ENCODE measurements at regions not wholly inside any gene's neighbourhood (a gene's known extent, or its start where the extent isn't known, plus 50 kb on each side); places are given as distances from the start of the nearest gene placed in this dataset.

DNA sequence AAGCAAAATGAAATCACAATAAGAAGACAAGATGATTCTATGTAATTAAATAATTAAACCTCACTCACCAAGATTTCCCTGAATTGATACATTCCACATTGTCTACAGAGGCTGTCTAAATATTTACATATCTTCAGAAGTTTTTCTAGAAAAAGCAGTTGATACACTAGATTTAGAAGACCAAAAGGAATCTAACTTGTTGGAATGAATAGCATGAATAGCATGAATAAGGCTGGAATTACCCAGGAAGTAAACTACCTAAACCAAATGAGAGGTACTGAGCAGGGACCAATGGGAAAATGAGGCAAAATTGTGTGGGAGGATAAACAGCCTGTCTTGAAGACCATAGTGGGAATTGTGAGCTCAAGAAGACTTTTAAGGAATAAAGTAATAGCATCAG lies 479.7 kb downstream of the TXNL1 start:
- TF ChIP-seq, protein P1, sequence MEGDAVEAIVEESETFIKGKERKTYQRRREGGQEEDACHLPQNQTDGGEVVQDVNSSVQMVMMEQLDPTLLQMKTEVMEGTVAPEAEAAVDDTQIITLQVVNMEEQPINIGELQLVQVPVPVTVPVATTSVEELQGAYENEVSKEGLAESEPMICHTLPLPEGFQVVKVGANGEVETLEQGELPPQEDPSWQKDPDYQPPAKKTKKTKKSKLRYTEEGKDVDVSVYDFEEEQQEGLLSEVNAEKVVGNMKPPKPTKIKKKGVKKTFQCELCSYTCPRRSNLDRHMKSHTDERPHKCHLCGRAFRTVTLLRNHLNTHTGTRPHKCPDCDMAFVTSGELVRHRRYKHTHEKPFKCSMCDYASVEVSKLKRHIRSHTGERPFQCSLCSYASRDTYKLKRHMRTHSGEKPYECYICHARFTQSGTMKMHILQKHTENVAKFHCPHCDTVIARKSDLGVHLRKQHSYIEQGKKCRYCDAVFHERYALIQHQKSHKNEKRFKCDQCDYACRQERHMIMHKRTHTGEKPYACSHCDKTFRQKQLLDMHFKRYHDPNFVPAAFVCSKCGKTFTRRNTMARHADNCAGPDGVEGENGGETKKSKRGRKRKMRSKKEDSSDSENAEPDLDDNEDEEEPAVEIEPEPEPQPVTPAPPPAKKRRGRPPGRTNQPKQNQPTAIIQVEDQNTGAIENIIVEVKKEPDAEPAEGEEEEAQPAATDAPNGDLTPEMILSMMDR (IDR thresholded peaks at IDR 0.05 in 4 of 5, conservative IDR thresholded peaks at IDR 0.05 in 1 of 5) = no peak
- no peak for TF ChIP-seq POLR2A (IDR thresholded peaks at IDR 0.05)

Data from gastrocnemius medialis (tissue), 4 donors.